Activated CD8-positive, alpha-beta T cell treated with anti-CD3 and anti-CD28 coated beads, Interleukin-2, amount 10 ng/mL, durations not matched to agents 7 days and 5 days (primary cell): ENCODE measurements at regions not wholly inside any gene's neighbourhood (a gene's known extent, or its start where the extent isn't known, plus 50 kb on each side); places are given as distances from the start of the nearest gene placed in this dataset.

Experiments
- ATAC-seq: fragments of 150-1000 bp; cut with Tn5 transposase; one replicate; pipeline ENCODE4 v1.10.0; 2021; ENCODE audit warnings: moderate library complexity
- CTCF ChIA-PET: fragments of 350-600 bp; sonication (Branson Sonifier 250); formaldehyde crosslinking; loops from one replicate; lab custom pipeline; 2021; ENCODE audit warnings: antibody characterized with exemption; lab: Charles Lee
- POLR2A ChIA-PET: fragments of 350-600 bp; sonication (Branson Sonifier 250); formaldehyde crosslinking; loops from one replicate; lab custom pipeline; 2021; ENCODE audit warnings: antibody characterized with exemption; lab: Charles Lee
- DNase-seq: peaks from one replicate; pipeline ENCODE4 v3.0.0-alpha.2; 2020
- H3K27ac Mint-ChIP-seq: one replicate; pipeline ENCODE4 v1.8.0; 2021; ENCODE audit warnings: mild to moderate bottlenecking, mixed read lengths
- H3K27me3 Mint-ChIP-seq: one replicate; pipeline ENCODE4 v1.8.0; 2021; ENCODE audit warnings: low read depth, mixed read lengths
- H3K36me3 Mint-ChIP-seq: one replicate; pipeline ENCODE4 v1.8.0; 2021; ENCODE audit warnings: low read depth, mixed read lengths
- H3K4me1 Mint-ChIP-seq: one replicate; pipeline ENCODE4 v1.8.0; 2021; ENCODE audit warnings: low read depth, mixed read lengths
- H3K4me3 Mint-ChIP-seq: one replicate; pipeline ENCODE4 v1.8.0; 2021; ENCODE audit warnings: mild to moderate bottlenecking, mixed read lengths
- H3K9me3 Mint-ChIP-seq: one replicate; pipeline ENCODE4 v1.8.0; 2022; ENCODE audit warnings: mixed read lengths; ENCODE audit not compliant: insufficient read depth

GRCh38 chr13:22589880-22590279 is 590.9 kb upstream of the SGCG start:
- H3K4me1 Mint-ChIP-seq, result no peaks in the 10 kb centered on the region
- H3K27ac Mint-ChIP-seq, result no peak overlapping the region

GRCh38 chr13:22592515-22592914 is 588.3 kb upstream of the SGCG start:
- ChIA-PET POLR2A (no interaction called here), CTCF (no interaction called here)
- Mint-ChIP-seq H3K4me3 (no peak overlapping the region), H3K9me3 (peaks cover 6% of the 10 kb centered on the region), H3K36me3 (no peaks in the 10 kb centered on the region), H3K27ac (no peak overlapping the region), H3K4me1 (no peaks in the 10 kb centered on the region), H3K27me3 (no peaks in the 10 kb centered on the region)
- ATAC-seq (no peak), DNase-seq (no peak)

More at GRCh38 chr13:22589880-22590279, 590.9 kb upstream of the SGCG start:
- DNase-seq (no peak), ATAC-seq (no peak)
- Mint-ChIP-seq H3K4me3 (no peak overlapping the region), H3K27me3 (no peaks in the 10 kb centered on the region), H3K9me3 (peaks cover 7% of the 10 kb centered on the region), H3K36me3 (no peaks in the 10 kb centered on the region)
- POLR2A ChIA-PET, result no interaction called here
- CTCF ChIA-PET, result no interaction called here

DNA sequence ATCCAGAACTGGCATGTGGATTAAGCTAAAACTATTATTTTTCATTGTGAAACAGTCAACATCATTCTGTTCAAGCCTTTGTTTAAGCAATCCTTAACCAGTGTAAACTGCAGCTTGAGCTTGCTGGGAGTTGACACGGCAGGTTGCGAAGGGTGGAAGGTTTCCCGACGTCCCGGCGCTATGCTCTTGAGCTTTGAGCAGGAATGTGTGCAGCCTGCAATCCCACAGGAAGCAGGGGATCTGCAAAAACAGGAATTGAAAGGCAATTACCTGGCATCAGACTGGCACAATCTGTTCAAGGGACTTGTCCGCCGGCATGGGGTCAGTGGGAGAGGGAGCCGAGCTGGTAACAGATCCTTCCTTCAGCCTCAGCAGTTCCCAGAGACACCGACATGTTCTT is 586.7 kb upstream of the SGCG start:
- H3K9me3 Mint-ChIP-seq, result peaks cover 6% of the 10 kb centered on the region
- H3K4me1 Mint-ChIP-seq, result no peaks in the 10 kb centered on the region
- ATAC-seq (no peak), DNase-seq (no peak)
- H3K4me3 Mint-ChIP-seq, result no peak overlapping the region
- H3K36me3 Mint-ChIP-seq, result no peaks in the 10 kb centered on the region
- no peak overlapping the region for H3K27ac Mint-ChIP-seq
- ChIA-PET CTCF (no interaction called here), POLR2A (no interaction called here)
- no peaks in the 10 kb centered on the region for H3K27me3 Mint-ChIP-seq

- H3K36me3 Mint-ChIP-seq, result no peaks in the 10 kb centered on the region
- DNase-seq (no peak), ATAC-seq (no peak)
- ChIA-PET CTCF (no interaction called here), POLR2A (no interaction called here)
- H3K4me1 Mint-ChIP-seq, result no peaks in the 10 kb centered on the region
- no peak overlapping the region for H3K4me3 Mint-ChIP-seq
- H3K27ac Mint-ChIP-seq, result no peak overlapping the region
- no peaks in the 10 kb centered on the region for H3K27me3 Mint-ChIP-seq
- H3K9me3 Mint-ChIP-seq, result peaks cover 6% of the 10 kb centered on the region
These were observed 584.5 kb upstream of the SGCG start for GRCh38 chr13:22596171-22596863.

GRCh38 chr13:22599156-22599555 is 581.6 kb upstream of the SGCG start:
- Mint-ChIP-seq H3K4me1 (no peaks in the 10 kb centered on the region), H3K4me3 (no peak overlapping the region), H3K27ac (no peak overlapping the region), H3K9me3 (peaks cover 6% of the 10 kb centered on the region), H3K27me3 (no peaks in the 10 kb centered on the region), H3K36me3 (no peaks in the 10 kb centered on the region)
- ChIA-PET CTCF (no interaction called here), POLR2A (no interaction called here)
- ATAC-seq, result no peak
- no peak for DNase-seq

GRCh38 chr13:22618002-22618401 is 562.8 kb upstream of the SGCG start:
- Mint-ChIP-seq H3K4me3 (no peak overlapping the region), H3K9me3 (peaks cover 21% of the 10 kb centered on the region), H3K4me1 (no peaks in the 10 kb centered on the region), H3K36me3 (no peaks in the 10 kb centered on the region), H3K27ac (no peak overlapping the region), H3K27me3 (no peaks in the 10 kb centered on the region)
- POLR2A ChIA-PET, result no interaction called here
- ATAC-seq (no peak), DNase-seq (no peak)
- CTCF ChIA-PET, result no interaction called here

DNA sequence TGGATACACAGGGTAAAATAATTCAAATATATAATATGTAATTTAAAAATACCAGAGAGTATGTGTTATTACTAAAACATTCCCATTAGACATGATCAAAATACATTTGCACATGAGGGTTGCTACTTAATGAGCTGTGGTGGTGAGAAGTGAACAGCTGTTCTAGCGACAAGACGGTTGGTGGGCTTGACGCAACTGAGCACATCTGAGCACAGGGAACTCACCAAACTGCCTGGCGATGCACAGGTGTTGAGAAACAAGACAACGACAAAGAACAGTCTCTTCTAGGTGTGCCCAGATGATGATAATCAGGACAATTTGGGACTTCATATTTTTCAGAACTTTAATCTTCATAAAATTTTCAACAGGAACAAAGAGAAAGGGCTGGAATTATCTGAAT is 555.1 kb upstream of the SGCG start:
- no peak for DNase-seq
- ChIA-PET CTCF (no interaction called here), POLR2A (no interaction called here)
- Mint-ChIP-seq H3K9me3 (peaks cover 19% of the 10 kb centered on the region), H3K4me3 (no peak overlapping the region), H3K27ac (no peak overlapping the region), H3K36me3 (no peaks in the 10 kb centered on the region), H3K4me1 (no peaks in the 10 kb centered on the region), H3K27me3 (no peaks in the 10 kb centered on the region)
- ATAC-seq, result no peak

- DNase-seq (no peak), ATAC-seq (no peak)
- Mint-ChIP-seq H3K9me3 (peaks cover 17% of the 10 kb centered on the region), H3K4me1 (no peaks in the 10 kb centered on the region), H3K36me3 (no peaks in the 10 kb centered on the region), H3K4me3 (no peak overlapping the region), H3K27ac (no peak overlapping the region), H3K27me3 (no peaks in the 10 kb centered on the region)
- CTCF ChIA-PET, result no interaction called here
- POLR2A ChIA-PET, result no interaction called here
These were observed 551.4 kb upstream of the SGCG start for GRCh38 chr13:22629374-22629773.

DNA sequence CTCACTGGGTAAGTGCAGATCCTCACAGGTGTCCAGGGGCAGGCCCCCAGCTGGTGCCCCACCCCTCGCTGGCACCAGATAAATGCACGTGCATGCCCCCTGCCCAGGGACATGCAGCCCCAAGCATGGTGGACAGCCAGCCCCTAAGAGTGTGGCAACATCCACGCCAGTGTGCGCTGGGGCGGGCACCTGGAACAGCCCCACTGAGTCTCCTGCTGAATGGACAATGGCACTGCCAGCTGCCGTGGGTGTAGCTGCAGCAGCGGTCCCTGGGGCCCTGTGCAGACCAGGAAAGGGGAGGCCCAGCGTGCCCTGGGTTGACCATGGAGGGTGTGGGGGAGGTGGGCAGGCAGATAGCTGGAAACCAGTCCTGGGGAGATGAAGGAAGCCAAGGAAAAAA is 538.7 kb upstream of the SGCG start:
- H3K27ac Mint-ChIP-seq, result no peak overlapping the region
- DNase-seq, result no peak
- H3K9me3 Mint-ChIP-seq, result peaks cover 18% of the 10 kb centered on the region
- no peaks in the 10 kb centered on the region for H3K27me3 Mint-ChIP-seq
- no peaks in the 10 kb centered on the region for H3K36me3 Mint-ChIP-seq
- no peak overlapping the region for H3K4me3 Mint-ChIP-seq
- ChIA-PET CTCF (no interaction called here), POLR2A (no interaction called here)
- no peak for ATAC-seq
- H3K4me1 Mint-ChIP-seq, result no peaks in the 10 kb centered on the region

DNA sequence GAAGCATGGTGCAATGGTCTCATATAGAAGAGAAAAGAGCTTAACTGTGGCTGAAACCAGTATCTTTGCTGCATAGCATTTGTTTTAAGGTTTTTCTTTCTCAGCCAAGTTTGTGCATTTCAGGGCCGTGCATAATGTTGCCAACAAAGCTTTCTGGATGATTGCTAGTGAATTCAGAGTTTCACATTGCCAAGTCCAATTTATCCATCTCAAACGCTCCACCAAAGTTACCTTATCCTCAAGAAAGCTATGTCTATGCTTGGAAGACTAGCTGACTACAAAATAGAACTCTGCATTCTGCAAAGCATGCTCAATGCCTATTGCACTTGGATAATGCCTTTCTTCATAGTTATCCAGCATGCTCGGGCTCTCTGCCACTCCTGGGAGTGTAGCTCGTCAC is 535.8 kb upstream of the SGCG start:
- Mint-ChIP-seq H3K27me3 (no peaks in the 10 kb centered on the region), H3K4me1 (no peaks in the 10 kb centered on the region), H3K36me3 (no peaks in the 10 kb centered on the region), H3K27ac (no peak overlapping the region), H3K9me3 (peaks cover 8% of the 10 kb centered on the region), H3K4me3 (no peak overlapping the region)
- no peak for ATAC-seq
- POLR2A ChIA-PET, result no interaction called here
- DNase-seq, result no peak
- CTCF ChIA-PET, result no interaction called here

GRCh38 chr13:22647156-22647850 is 533.5 kb upstream of the SGCG start:
- Mint-ChIP-seq H3K4me1 (no peaks in the 10 kb centered on the region), H3K4me3 (no peak overlapping the region), H3K36me3 (no peaks in the 10 kb centered on the region), H3K27me3 (no peaks in the 10 kb centered on the region), H3K9me3 (peaks cover 8% of the 10 kb centered on the region), H3K27ac (no peak overlapping the region)
- ATAC-seq (no peak), DNase-seq (no peak)
- CTCF ChIA-PET, result no interaction called here
- POLR2A ChIA-PET, result no interaction called here

DNA sequence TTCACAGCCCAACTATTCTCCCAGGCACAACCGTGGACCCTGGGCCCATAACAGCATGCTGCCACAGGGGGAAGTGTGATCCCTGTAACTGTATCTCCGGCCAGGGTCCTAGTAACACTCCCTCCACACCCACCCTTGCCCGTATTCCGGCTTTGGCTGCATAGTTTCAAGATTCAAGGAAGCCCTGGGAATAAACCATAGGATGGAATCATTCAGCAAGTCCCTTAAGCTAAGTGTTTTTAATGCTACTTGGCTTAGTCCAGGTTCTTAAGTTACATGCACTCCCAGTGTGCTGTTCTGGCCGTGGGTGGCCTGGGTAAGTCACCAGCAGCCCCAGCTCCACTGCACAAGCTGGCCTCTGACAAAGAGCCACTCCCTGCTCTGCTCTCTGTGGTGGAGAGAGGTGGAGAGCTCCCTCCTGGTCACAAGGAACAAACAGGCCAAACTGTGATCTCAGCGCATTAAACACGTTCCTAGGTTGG is 532.4 kb upstream of the SGCG start:
- Mint-ChIP-seq H3K27me3 (no peaks in the 10 kb centered on the region), H3K9me3 (peaks cover 8% of the 10 kb centered on the region), H3K4me1 (no peaks in the 10 kb centered on the region), H3K36me3 (no peaks in the 10 kb centered on the region), H3K4me3 (no peak overlapping the region), H3K27ac (no peak overlapping the region)
- ChIA-PET CTCF (no interaction called here), POLR2A (no interaction called here)
- DNase-seq, result no peak
- ATAC-seq, result no peak
